HCT116 (cell line): ENCODE measurements at regions not wholly inside any gene's neighbourhood (a gene's known extent, or its start where the extent isn't known, plus 50 kb on each side); places are given as distances from the start of the nearest gene placed in this dataset.

Experiments
- ATAC-seq: fragments of 200-7000 bp; cut with Tn5 transposase; 2 replicates; pipeline ENCODE4 v1.9.1; 2020; ENCODE audit warnings: mild to moderate bottlenecking, moderate library complexity
- BruUV-seq: library from RNA; stranded (reverse); fragments of 400-500 nt; replicated peaks from 2 replicates; lab custom pipeline; 2021; lab: Mats Ljungman, UMichigan
- CTCF ChIA-PET: fragments of 300-600 bp; sonication (Branson Sonifier 250); formaldehyde crosslinking; loops from one replicate; lab custom pipeline; 2021; ENCODE audit warnings: antibody characterized with exemption; lab: Charles Lee
- POLR2A ChIA-PET: fragments of 300-600, 350-600 bp; sonication (Branson Sonifier 250); formaldehyde crosslinking; loops from one replicate; lab custom pipeline; 2021; ENCODE audit warnings: antibody characterized with exemption; lab: Charles Lee
- RAD21 ChIA-PET, 2 experiments: fragments of 300-600 bp; sonication (Branson Sonifier 250); formaldehyde crosslinking; loops; one replicate each; lab custom pipeline; 2023; ENCODE audit warnings: low total read pairs in 2 of 2; ENCODE audit not compliant: uncharacterized antibody in 2 of 2, unreplicated experiment in 2 of 2, low non-redundant PET in 1 of 2; lab: Charles Lee
- DNase-seq: peaks from one replicate; pipeline ENCODE4 v3.0.0-alpha.2; 2010; ENCODE audit warnings: low read depth, low spot score
- H2AFZ ChIP-seq: fragments of 200-600 bp; shearing (Covaris generic), sonication (generic); 2 replicates; pipeline ENCODE4 v1.6.1; 2017; ENCODE audit warnings: low read depth, mixed run types, mixed read lengths, antibody characterized with exemption, low read length; ENCODE audit not compliant: poor library complexity, severe bottlenecking
- H3K27ac ChIP-seq: 2 replicates; pipeline ENCODE4 v1.5.1; 2012; ENCODE audit warnings: low read depth, low read length
- H3K27me3 ChIP-seq: fragments of 200-600 bp; sonication (generic); 2 replicates; pipeline ENCODE4 v1.6.1; 2016; ENCODE audit warnings: mixed run types, low read length, mixed read lengths; ENCODE audit not compliant: insufficient read depth
- H3K36me3 ChIP-seq, 2 experiments: fragments of 200-500 bp in 1 of 2; fragments of 200-600 bp in 1 of 2; sonication (Bioruptor generic) in 1 of 2; sonication (generic) in 1 of 2; 2 replicates each; pipeline versions ENCODE4 v1.5.1 to v1.6.1; 2014 to 2016; ENCODE audit warnings: low read length in 2 of 2, inconsistent platforms in 1 of 2, mixed read lengths in 1 of 2, mixed run types in 1 of 2; ENCODE audit not compliant: insufficient read depth in 2 of 2, control insufficient read depth in 1 of 2
- H3K4me1 ChIP-seq, 2 experiments: fragments of 200-600 bp in 1 of 2; sonication (generic) in 1 of 2; 2 replicates each; pipeline versions ENCODE4 v1.5.1 to v1.6.1; 2012 to 2017; ENCODE audit warnings: low read length in 2 of 2, inconsistent platforms in 1 of 2, mild to moderate bottlenecking in 1 of 2, mixed read lengths in 1 of 2, mixed run types in 1 of 2, moderate library complexity in 1 of 2; ENCODE audit not compliant: insufficient read depth in 2 of 2, control insufficient read depth in 1 of 2
- H3K4me2 ChIP-seq: fragments of 200-600 bp; sonication (generic); 2 replicates; pipeline ENCODE4 v1.6.1; 2017; ENCODE audit warnings: mixed run types, low read length, mixed read lengths
- H3K4me3 ChIP-seq, 2 experiments: fragments of 200-600 bp in 1 of 2; sonication (generic) in 1 of 2; replicated peaks in 1 of 2; 2 replicates each; pipeline ENCODE4 v1.5.1; 2011 to 2016; ENCODE audit warnings: low read length in 2 of 2, control low read depth in 1 of 2, low read depth in 1 of 2, mild to moderate bottlenecking in 1 of 2, mixed read lengths in 1 of 2, mixed run types in 1 of 2
- H3K79me2 ChIP-seq: fragments of 200-600 bp; sonication (generic); 2 replicates; pipeline ENCODE4 v1.6.1; 2017; ENCODE audit warnings: mild to moderate bottlenecking, mixed run types, low read length, moderate library complexity, mixed read lengths; ENCODE audit not compliant: insufficient read depth
- H3K9ac ChIP-seq: fragments of 200-600 bp; sonication (generic); 2 replicates; pipeline ENCODE4 v1.6.1; 2016; ENCODE audit warnings: low read length, mixed read lengths
- H3K9me2 ChIP-seq: fragments of 200-600 bp; sonication (generic), shearing (Covaris generic); 2 replicates; pipeline ENCODE4 v1.6.1; 2017; ENCODE audit warnings: mixed run types, mild to moderate bottlenecking, moderate library complexity; ENCODE audit not compliant: insufficient read depth
- H3K9me3 ChIP-seq, 2 experiments: fragments of 200-500 bp in 1 of 2; fragments of 200-600 bp in 1 of 2; sonication (Bioruptor generic) in 1 of 2; sonication (generic) in 1 of 2; 2 replicates each; pipeline ENCODE4 v1.6.1; 2014 to 2017; ENCODE audit warnings: low read length in 2 of 2, mixed read lengths in 2 of 2, inconsistent platforms in 1 of 2, low read depth in 1 of 2, mild to moderate bottlenecking in 1 of 2, mixed run types in 1 of 2, moderate library complexity in 1 of 2; ENCODE audit not compliant: control insufficient read depth in 1 of 2, insufficient read depth in 1 of 2
- H4K20me1 ChIP-seq: fragments of 200-600 bp; sonication (generic), shearing (Covaris generic); 2 replicates; pipeline ENCODE4 v1.6.1; 2017; ENCODE audit warnings: mixed run types, mild to moderate bottlenecking, moderate library complexity; ENCODE audit not compliant: insufficient read depth
- ELF1 ChIP-seq: IDR thresholded peaks from 2 replicates; pipeline ENCODE4 v1.6.1; 2012; ENCODE audit warnings: low read depth, borderline replicate concordance
- EZH2 ChIP-seq: fragments of 200-600 bp; sonication (generic); IDR thresholded peaks from 2 replicates; pipeline ENCODE4 v1.6.1; 2017; ENCODE audit warnings: antibody characterized with exemption, mixed run types
- EZH2phosphoT487 ChIP-seq: fragments of 200-600 bp; IDR thresholded peaks from 2 replicates; pipeline ENCODE4 v1.6.1; 2018; ENCODE audit warnings: antibody characterized with exemption, borderline replicate concordance
- FOSL1 ChIP-seq: IDR thresholded peaks from 2 replicates; pipeline ENCODE4 v1.6.1; 2012; ENCODE audit warnings: low read depth
- JUND ChIP-seq: IDR thresholded peaks from 2 replicates; pipeline ENCODE4 v1.6.1; 2012
- POLR2AphosphoS5 ChIP-seq: IDR thresholded peaks from 2 replicates; pipeline ENCODE4 v1.6.1; 2011; ENCODE audit warnings: mild to moderate bottlenecking, low read depth, low read length, moderate library complexity
- RAD21 ChIP-seq: IDR thresholded peaks from 2 replicates; pipeline ENCODE4 v1.6.1; 2012; ENCODE audit warnings: low read depth, mild to moderate bottlenecking
- SRF ChIP-seq: IDR thresholded peaks from 2 replicates; pipeline ENCODE4 v1.6.1; 2012; ENCODE audit warnings: low read depth
- YY1 ChIP-seq: IDR thresholded peaks from 2 replicates; pipeline ENCODE4 v1.6.1; 2011; ENCODE audit warnings: low read length, low read depth, moderate library complexity, mild to moderate bottlenecking; ENCODE audit not compliant: insufficient replicate concordance; ENCODE audit errors: extremely low read depth
- intact Hi-C: fragments of 100-400 bp; cut with micrococcal nuclease; formaldehyde crosslinking; loops from 2 replicates; pipeline ENCODE4 v1.10.0; 2022
- TF ChIP-seq, protein P1 (sequence below): IDR thresholded peaks from 2 replicates; pipeline ENCODE4 v1.6.1; 2011; ENCODE audit warnings: mild to moderate bottlenecking, low read length, moderate library complexity; ENCODE audit not compliant: insufficient replicate concordance; ENCODE audit errors: extremely low read depth
- TF ChIP-seq, protein P2 (sequence below): IDR thresholded peaks from 2 replicates; pipeline ENCODE4 v1.6.1; 2012; ENCODE audit warnings: low read depth
- TF ChIP-seq, protein P3 (sequence below): IDR thresholded peaks from 2 replicates; pipeline ENCODE4 v1.6.1; 2012
- TF ChIP-seq, protein P4 (sequence below): IDR thresholded peaks from 2 replicates; pipeline ENCODE4 v1.6.1; 2012

DNA sequence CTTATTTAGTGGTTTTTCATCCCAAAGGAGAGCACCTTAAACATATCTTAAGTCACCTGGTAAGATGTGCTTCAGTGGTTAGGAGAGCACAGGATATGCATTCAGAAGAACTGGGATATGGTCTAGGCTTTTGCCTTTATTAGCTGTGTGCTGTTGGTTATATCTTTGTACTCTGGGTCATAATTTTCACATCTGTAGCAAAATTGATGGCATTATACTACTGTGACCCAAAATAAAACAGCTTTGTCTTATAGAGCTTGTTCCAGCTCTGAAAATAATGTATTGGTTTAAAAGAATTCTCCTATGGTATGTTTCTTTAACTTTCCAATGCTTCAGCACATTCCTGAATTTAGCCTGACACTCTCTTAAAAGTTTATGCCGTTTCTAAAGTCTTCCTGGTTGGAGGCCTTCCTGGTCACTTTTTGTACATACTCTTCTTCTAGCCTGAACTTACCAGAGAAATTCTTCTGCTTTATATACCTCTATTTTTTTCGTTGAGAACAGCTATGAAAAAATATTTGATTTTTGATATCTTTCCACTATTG, 337.1 kb upstream of the MPDZ start (continued):
- TF ChIP-seq, protein P1, sequence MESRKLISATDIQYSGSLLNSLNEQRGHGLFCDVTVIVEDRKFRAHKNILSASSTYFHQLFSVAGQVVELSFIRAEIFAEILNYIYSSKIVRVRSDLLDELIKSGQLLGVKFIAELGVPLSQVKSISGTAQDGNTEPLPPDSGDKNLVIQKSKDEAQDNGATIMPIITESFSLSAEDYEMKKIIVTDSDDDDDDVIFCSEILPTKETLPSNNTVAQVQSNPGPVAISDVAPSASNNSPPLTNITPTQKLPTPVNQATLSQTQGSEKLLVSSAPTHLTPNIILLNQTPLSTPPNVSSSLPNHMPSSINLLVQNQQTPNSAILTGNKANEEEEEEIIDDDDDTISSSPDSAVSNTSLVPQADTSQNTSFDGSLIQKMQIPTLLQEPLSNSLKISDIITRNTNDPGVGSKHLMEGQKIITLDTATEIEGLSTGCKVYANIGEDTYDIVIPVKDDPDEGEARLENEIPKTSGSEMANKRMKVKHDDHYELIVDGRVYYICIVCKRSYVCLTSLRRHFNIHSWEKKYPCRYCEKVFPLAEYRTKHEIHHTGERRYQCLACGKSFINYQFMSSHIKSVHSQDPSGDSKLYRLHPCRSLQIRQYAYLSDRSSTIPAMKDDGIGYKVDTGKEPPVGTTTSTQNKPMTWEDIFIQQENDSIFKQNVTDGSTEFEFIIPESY, result no peak
- TF ChIP-seq, protein P2, sequence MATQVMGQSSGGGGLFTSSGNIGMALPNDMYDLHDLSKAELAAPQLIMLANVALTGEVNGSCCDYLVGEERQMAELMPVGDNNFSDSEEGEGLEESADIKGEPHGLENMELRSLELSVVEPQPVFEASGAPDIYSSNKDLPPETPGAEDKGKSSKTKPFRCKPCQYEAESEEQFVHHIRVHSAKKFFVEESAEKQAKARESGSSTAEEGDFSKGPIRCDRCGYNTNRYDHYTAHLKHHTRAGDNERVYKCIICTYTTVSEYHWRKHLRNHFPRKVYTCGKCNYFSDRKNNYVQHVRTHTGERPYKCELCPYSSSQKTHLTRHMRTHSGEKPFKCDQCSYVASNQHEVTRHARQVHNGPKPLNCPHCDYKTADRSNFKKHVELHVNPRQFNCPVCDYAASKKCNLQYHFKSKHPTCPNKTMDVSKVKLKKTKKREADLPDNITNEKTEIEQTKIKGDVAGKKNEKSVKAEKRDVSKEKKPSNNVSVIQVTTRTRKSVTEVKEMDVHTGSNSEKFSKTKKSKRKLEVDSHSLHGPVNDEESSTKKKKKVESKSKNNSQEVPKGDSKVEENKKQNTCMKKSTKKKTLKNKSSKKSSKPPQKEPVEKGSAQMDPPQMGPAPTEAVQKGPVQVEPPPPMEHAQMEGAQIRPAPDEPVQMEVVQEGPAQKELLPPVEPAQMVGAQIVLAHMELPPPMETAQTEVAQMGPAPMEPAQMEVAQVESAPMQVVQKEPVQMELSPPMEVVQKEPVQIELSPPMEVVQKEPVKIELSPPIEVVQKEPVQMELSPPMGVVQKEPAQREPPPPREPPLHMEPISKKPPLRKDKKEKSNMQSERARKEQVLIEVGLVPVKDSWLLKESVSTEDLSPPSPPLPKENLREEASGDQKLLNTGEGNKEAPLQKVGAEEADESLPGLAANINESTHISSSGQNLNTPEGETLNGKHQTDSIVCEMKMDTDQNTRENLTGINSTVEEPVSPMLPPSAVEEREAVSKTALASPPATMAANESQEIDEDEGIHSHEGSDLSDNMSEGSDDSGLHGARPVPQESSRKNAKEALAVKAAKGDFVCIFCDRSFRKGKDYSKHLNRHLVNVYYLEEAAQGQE, result no peak
- TF ChIP-seq YY1, result no peak

DNA sequence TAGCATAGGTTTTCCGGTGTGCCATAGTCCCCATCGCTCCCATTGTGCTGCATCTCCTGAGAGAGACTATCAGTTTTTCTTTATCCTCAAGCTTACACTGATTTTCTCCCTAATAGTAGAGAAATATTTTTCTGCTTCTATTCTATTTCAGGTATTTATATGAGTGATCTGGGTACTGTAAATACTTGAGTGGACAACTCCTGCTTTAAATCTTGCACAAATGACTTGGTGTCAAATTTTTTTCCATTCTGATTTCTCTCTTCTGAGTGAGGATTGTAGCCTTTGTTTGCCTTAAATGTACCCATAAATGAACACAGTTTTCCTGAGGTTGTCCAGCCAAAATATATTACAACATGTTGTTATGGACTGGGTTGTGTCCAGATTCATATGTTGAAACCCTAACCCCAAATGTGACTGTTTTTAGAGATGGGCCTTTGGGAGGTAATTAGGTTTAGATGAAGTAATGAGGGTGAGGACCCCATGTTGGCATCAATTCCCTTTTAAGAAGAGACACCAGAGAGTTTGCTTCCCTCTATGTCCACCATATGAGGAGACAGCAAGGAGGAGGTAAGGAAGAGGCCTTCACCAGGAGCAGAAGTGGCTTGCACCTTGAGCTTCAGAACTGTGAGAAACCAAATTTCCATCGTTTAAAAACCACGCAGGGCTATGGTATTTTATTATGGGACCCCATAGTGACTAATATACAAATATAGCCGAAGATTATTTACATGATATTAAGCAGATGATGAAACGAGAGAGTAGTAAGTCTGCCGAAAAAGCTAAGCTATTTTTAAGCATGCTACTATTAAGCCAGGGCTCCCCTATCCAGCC, 336.4 kb upstream of the MPDZ start:
- Histone ChIP-seq H4K20me1 (no peaks in the 10 kb centered on the region), H3K27me3 (no peaks in the 10 kb centered on the region), H3K9me3 (peaks cover 0 to 6% of the 10 kb centered on the region in 2 experiments; a peak in 1 of 4 replicates), H3K4me3 (no peak overlapping the region), H3K4me2 (no peak overlapping the region), H3K9me2 (no peaks in the 10 kb centered on the region), H3K9ac (no peak overlapping the region), H3K36me3 (no peaks in the 10 kb centered on the region), H2AFZ (no peak overlapping the region), H3K79me2 (no peaks in the 10 kb centered on the region), H3K27ac (no peak overlapping the region), H3K4me1 (no peaks in the 10 kb centered on the region)
- ChIA-PET POLR2A (no interaction called here), RAD21 (no interaction called here), CTCF (no interaction called here)
- no TSS peak for BruUV-seq
- ATAC-seq (no peak), DNase-seq (no peak)
- intact Hi-C loops, result no loop called here
- no peak for TF ChIP-seq YY1
- TF ChIP-seq SRF, result no peak
- TF ChIP-seq JUND, result no peak
- no peak for TF ChIP-seq EZH2
- no peak for TF ChIP-seq EZH2phosphoT487
- TF ChIP-seq POLR2AphosphoS5, result no peak
- TF ChIP-seq, protein P3, sequence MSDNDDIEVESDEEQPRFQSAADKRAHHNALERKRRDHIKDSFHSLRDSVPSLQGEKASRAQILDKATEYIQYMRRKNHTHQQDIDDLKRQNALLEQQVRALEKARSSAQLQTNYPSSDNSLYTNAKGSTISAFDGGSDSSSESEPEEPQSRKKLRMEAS, result no peak
- TF ChIP-seq, protein P2, result no peak
- TF ChIP-seq, protein P4, sequence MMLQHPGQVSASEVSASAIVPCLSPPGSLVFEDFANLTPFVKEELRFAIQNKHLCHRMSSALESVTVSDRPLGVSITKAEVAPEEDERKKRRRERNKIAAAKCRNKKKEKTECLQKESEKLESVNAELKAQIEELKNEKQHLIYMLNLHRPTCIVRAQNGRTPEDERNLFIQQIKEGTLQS, result no peak
- no peak for TF ChIP-seq ELF1
- TF ChIP-seq FOSL1, result no peak
- no peak for TF ChIP-seq RAD21
